ENCODE measurements at regions not wholly inside any gene's neighbourhood (a gene's known extent, or its start where the extent isn't known, plus 50 kb on each side); places are given as distances from the start of the nearest gene placed in this dataset.
"Not testable (repeated sequence)": the region's sequence is repeated elsewhere in the genome, so short reads cannot be mapped to it uniquely, and the experiment has no call there.

DNA sequence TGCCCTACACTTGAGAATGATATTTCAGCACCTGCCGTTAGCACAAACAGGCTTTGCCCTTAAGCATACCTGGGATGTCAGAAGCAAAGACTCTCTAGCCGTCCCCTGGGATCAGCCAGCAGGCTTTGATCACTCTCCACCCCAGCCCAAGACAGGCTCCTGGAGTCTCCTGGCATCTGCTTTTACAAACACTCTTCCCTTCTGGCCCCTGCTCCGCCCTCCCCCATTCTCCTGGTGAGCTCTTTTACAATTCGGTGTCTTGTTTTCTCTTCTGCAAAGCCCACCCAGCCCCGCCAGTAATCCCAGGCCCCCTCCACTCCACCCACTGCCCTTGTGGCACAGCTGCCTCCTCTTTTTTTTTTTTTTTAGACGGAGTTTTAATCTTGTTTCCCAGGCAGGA, 50.4 kb downstream of the KATNIP start:
- DNase-seq (ENCODE audit: low spot score): no peak
- intact Hi-C loops (cut with DNase I): no loop called here

DNA sequence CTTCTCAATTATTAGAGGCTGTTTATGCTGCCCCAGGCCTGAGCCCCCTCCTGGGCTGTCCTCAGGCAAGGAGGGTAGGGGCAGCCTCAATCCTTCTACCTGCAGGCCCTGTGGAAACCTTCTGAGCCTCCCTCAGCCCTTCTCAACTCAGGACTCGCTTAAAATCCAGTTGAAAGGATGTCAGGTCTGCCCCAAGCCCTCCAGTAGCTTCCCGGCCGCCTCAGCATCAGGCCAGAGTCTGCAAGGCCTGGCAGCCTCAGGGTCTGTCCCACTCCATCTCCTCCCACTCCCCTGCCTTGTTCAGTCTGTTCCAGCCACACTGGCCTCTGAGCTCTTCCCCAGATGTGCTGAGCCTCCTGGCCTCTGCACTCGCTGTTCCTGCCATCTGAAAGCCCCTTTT, 52.2 kb downstream of the KATNIP start:
- DNase-seq (ENCODE audit: low spot score): no peak
- intact Hi-C loops (cut with DNase I): no loop called here

DNA sequence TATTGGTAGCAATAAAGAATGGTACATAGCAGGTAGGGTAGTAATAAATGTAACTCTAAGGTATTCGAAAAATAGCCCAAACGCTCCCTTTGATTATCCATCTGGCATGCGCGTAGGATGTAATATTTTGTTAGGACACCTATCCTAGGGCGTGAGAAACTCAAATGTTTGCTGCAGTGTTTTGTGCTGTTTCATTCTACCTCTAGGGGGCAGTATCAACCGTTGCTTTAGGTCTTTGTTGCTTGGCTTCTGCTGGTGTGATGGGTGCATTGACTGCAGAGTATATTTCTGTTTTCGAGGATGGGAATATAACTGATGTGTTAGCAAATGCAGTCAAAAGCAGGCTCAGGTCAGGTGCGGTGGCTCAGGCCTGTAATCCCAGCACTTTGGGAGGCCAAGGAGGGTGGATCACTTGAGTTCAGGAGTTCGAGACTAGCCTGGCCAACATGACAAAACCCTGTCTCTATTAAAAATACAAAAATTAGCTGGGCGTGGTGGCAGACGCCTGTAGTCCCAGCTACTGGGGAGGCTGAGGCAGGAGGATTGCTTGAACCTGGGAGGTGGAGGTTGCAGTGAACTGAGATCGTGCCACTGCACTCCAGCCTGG, 55.7 kb downstream of the KATNIP start:
- intact Hi-C loops (cut with DNase I): not testable (repeated sequence)

DNA sequence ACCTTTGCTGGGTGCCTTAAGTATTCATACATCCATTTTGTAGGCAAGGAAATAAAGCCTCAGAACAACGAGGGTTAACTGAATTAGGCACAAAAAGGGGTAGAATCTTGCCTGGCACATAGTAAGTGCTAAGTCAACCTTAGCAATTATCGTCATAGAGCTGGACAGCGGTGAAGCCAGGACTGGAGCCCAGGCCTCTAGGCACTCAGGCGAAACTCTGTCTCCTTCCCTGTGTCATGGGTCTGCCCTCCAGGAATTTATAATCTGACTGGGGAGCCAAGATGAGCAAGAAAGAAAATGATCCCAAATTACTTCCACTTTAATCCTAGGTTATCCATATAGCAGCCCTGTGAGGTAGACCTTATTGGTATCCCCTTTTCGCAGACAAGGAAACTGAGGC, 61.4 kb downstream of the KATNIP start:
- intact Hi-C loops (cut with DNase I): no loop called here
- DNase-seq (ENCODE audit: low spot score): no peak

More for the DNA sequence above, 55.7 kb downstream of the KATNIP start:
- not testable (repeated sequence) for DNase-seq (ENCODE audit: low spot score)

DNA sequence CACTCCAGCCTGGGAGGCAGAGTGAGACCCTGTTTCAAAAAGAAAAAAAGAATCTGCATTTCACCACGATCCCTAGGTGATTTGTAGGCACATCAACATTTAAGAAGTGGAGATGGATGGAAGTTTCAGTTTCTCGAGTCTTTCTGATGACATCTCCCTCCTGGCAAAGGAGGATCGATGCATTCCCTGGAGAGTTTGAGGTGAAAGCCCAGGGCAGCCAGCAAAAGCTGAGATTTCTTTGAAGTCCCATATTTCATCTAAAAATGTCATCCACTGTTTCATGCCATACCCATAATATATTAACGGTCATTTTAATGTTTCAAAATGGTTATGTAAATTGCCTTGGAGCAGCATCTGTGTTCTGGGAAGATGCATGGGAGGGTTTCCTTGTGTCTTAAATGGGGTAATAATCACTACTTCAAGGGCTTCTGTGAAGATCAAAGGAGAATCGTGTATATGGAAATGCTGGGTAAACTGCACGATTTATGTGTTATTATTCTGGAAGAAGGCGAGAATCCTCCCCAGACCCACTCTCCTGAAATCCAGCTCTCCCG, 63.4 kb downstream of the KATNIP start:
- no peak for DNase-seq (ENCODE audit: low spot score)

DNA sequence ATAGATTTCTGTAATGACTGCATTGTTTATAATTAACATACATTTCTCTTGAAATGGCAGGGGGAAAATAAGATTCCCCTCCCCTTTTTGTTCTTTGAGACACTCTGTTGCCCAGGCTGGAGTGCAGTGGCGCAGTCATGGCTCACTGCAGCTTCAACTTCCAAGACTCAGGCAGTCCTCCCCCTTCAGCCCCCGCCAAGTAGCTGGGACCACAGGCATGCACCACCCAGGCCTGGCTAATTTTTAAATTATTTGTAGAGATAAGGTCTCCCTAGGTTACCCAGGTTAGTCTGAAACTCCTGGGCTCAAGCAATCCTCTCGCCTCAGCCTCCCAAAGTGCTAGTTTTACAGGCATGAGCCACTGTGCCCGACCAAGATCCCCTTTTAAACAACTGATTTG, 67.7 kb downstream of the KATNIP start:
- intact Hi-C loops (cut with DNase I): no loop called here
- DNase-seq (ENCODE audit: low spot score): no peak

More for the DNA sequence above, 63.4 kb downstream of the KATNIP start:
- intact Hi-C loops (cut with DNase I): no loop called here

DNA sequence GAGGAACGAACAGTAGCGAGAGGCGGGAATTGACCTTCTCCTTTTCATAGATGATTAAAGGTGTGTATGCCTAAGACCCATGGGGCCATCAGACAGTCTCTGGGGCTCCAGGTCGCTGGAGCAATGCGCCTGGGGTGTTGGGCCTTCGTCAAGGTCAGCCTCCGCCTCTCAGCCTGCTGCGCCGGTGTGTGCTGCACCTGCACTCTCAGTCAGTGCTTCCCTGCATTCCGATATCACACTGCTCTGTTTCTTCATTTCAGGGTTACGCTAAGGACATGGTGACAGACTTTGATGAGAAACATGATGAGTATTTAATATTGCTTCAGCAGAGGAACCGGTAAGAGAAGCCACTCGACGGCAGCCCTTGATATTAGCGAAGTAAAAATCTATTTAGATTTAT, 68.2 kb downstream of the KATNIP start:
- DNase-seq (ENCODE audit: low spot score): no peak
- intact Hi-C loops (cut with DNase I): no loop called here

DNA sequence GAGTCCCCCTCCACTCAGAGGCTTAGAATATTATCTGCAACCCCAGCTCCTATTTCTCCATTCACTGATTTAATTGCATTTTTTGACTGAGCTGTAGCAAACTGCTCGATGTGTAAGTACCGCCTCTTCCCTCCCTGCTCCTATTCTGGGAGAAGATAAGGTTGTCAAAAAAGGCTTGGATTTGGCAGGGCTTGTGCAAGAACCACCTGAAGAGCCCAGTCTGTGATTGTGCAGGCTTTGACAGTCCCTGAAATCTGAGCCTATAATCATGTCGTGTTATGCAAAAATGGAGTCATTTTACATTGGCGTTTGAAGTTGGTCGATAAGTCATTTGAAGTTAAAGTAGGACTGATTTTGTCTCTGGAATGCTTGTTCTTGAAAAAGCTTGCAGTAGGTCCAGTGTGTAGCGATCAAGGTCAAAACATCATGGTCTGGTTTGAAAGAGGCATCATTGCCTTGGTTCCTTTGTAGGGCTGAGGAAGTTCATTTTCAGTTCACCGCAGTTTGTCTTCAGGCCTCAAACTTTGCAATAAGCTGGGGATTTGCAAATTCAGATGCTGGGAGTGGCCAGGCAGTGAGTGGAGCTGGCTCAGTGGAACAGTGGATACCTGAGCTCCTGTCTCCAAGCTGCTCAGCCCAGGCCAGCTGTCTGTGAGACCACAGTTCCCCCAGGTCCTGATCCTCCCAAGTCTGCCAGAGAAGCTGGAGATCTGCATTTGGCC, 68.8 kb downstream of the KATNIP start:
- no peak for DNase-seq (ENCODE audit: low spot score)
- intact Hi-C loops (cut with DNase I): no loop called here

DNA sequence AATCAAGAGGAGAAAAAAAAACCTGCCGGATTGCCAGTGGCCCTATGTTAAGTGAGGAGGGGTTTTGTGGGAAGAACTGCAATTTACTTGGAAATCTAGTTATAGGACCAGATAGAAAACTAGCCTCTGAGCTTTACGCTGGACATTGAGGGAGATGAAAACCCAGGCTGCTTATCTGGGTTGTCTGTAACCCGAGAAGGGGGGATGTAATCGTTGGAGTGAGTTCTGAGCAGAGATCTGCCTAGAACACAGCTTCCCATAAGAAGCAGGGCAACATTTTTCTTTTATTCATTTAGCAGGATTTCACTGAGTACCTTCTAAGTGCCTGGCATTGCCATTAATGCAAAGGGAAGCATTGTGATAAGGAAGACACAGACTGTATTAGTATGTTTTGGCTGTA, 70.6 kb downstream of the KATNIP start:
- intact Hi-C loops (cut with DNase I): no loop called here
- no peak for DNase-seq (ENCODE audit: low spot score)

DNA sequence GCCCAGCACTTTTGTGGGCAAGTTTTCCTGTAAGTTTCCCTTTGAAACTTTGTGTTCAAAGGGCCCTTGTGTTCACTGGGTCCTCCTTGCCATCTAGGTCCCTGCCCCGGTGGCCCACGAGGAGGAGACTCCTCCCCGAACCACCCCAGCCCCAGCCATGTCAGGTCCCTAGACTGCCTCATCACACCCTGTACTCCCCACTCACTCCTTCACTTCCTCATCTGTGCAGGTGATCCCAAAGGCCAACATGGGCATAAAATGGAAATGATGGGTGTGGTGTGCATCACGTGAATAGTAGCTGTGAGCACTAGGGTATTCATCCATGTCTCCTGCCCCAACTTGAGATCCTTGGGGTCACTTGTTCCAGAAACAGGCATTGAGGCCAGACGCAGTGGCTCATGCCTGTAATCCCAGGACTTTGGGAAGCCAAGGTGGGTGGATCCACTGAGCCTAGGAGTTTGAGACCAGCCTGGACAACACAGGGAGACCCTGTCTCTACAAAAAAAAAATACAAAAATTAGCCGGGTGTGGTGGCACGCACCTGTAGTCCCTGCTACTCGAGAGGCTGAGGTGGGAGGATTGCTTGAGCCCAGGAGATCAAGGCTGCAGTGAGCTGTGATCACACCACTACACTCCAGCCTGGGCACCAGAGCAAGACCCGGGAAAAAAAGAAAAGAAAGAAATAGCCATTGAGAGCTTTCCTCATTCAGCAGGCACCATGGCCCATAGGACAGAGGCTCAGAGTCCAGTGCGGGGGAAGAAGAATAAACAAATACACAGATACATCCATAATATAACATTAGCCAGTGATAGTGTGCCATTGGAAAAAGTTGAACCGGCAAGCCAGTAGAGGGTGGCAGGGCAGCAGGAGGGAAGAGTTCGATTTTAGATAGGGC, 74.5 kb downstream of the KATNIP start:
- intact Hi-C loops (cut with DNase I): no loop called here
- DNase-seq (ENCODE audit: low spot score): no peak

DNA sequence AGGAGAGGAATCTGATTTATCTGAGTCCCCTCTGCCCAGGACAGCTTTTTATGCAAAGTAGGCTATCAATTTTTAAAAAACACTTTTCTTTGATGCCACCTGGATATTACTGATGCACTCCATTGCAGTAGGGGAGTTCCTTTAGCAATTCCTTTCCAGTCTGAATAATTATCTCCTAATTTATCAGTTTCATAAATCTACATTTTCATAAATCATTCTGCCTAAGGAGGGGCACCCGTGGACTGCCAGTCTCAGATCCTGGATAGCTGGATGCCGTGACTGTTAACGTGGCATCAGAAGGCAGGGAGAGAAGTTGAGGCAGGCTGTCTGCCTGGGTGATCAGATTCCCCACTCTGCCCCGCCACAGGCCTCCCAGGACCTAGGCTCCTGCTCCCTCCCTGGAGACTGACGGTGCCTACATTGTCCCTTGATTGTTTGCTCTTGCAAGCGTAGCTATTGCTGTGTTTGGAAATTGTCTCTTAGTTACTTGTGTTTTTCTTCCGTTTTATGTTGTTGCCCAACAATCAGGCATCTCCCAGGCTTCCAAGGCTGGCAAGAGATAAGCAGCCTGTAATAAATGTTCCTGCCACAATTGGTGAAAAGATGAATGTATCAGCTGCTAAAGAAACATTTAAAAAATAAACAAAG, 75.2 kb downstream of the KATNIP start:
- intact Hi-C loops (cut with DNase I): no loop called here
- no peak for DNase-seq (ENCODE audit: low spot score)

DNA sequence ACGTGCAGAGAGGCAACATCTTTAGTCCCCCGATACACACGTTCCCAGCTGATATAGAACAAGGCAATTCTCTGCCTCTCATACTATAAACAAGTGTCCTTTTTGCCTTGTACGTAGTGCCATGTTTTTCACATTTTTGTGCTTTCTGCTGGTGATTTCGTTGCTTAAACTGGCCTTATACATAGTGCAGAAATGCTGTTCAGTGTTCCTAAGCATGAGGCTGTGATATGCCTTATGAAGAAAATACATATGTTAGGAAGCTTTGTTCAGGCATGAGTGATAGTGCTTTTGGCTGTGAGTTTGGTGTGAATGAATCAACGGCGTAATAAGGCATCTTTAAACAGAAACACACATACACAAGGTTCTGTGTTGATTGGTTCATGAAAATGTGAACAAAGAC, 77.2 kb downstream of the KATNIP start:
- intact Hi-C loops (cut with DNase I): no loop called here
- no peak for DNase-seq (ENCODE audit: low spot score)

DNA sequence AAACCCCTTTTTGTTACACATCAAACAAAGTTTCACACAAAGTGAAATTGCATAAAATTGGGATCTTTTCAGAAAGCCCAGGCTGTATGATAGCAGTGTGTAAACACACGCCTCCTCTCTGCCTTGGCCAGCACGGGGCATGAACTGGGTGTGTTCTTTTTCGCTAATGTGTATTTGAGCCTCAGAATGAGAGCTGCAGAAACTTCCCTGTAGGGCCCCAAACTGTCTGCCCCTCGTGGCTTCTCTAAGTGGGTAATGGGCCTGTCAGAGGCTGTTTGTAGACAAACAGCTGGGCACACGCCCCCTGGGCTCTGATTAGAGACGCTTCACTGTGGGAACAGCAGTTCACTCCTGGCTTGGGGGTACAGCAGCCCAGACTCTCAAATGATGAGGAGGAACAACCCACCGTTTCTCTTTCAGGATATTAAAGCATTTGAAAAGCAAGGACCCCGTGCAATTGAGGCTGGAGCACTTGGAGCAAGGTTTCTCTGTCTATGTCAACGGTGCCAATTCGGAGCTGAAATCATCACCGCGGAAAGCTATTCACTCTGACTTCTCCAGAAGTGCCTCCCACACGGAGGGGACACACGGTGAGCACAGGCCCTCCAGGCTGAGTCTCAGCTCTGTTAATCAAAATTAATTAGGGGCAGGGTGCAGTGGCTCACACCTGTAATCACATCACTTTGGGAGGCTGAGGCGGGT, 78.4 kb downstream of the KATNIP start:
- DNase-seq (ENCODE audit: low spot score): no peak
- intact Hi-C loops (cut with DNase I): no loop called here

DNA sequence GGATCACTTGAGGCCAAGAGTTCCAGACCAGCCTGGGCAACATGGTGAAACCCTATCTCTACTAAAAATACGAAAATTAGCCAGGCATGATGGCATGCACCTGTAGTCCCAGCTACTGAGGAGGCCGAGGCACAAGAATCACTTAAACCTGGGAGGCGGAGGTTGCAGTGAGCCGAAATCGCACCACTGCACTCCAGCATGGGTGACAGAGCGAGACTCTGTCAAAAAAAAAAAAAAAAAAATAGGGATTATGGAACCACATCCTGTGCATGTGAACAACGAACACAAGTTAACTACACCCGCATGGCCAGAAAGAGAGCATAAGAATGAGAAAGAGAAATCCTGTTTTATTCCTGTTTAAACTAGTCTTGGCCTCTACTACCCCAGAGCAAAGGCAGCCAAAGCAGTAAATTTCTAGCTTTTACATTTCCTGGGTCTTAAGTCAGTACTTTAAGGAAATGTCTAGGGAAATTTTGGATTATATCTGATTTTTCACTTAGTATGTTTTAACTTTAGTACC, 79.1 kb downstream of the KATNIP start:
- DNase-seq (ENCODE audit: low spot score); intact Hi-C loops (cut with DNase I): not testable (repeated sequence)

DNA sequence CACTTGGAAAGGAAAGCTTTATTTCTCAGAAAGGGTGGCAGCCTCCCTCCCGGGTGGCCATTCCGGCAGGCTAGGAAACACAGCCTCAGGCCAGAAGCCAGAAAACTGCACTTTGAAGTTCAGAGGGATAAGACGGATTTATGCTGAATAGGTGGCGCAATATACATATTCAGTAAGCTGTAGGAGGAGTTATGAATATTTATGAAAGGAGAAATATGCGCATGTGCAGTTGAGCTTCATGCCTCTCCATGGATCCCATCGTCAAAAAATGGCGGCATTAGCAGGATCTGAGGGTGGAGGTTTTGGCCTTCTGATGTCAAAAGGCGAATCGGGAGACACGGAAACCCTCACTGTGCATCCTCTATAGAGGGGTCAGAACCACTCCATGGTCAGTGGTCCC, 82.3 kb downstream of the KATNIP start:
- intact Hi-C loops (cut with DNase I): no loop called here
- no peak for DNase-seq (ENCODE audit: low spot score)

DNA sequence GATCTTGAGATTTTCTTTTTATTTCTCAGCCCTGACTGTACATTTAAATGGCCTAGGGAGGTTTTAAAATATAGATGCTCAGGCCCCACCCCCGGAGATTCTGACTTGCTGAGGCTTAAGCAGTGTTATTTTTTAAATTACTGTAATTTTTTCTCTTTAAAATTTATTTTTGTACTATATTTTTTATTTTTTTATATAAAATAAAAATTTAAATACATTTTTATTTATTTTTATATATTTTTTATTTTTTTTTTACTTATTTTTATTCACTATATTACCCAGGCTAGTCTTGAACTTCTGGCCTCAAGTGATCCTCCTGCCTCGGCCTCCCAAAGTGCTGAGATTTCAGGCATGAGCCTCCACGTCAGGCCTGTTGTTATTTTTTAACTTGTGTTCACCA, 83.3 kb downstream of the KATNIP start:
- no peak for DNase-seq (ENCODE audit: low spot score)
- intact Hi-C loops (cut with DNase I): no loop called here

DNA sequence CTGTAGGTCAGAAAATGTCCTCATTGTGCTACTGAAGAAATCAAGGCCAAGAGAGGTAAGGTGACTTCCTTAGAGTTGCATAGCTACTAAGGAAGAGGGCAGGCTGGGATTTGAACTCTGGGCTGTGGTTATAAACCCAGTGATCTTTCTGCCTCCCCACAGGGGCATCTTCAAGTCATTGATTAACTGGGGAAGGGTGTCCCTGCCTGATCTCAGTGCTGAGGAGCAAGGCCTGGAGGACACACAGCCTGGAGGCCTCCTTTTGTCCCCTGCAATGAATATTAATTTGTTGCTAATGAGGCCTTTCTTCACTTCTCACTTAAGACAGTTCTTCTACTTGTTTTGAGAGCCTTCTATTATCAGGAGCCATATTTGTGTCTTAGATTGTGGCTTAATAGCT, 83.8 kb downstream of the KATNIP start:
- intact Hi-C loops (cut with DNase I): no loop called here
- no peak for DNase-seq (ENCODE audit: low spot score)

DNA sequence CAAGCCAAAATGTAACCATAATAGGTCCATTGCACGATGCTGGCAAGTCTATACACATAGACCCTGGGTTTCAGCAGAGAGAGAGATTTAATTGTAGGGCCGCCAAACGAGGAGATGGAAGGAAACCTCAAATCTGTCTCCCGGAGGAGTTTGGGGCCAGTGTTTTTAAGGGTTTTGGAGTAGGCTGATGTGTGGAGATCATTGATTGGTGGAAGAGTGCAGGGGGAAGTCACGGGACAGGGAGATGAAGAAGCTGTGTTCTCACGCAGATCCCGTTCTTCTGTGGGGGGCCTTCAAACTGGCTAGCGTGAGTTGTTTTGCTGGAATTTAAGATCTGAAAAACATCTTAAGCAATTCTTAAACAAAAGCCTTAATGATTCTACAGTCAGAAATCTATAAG, 84.8 kb downstream of the KATNIP start:
- no peak for DNase-seq (ENCODE audit: low spot score)
- intact Hi-C loops (cut with DNase I): loop anchor here (5.0 kb wide), 1 partner anchor 438 kb away; no protein-coding TSS in a partner anchor
